ENCODE measurements at regions not wholly inside any gene's neighbourhood (a gene's known extent, or its start where the extent isn't known, plus 50 kb on each side); places are given as distances from the start of the nearest gene placed in this dataset.
A peak's percentile ranks its signal among the peaks of the same experiment; 100 is the strongest.

DNA sequence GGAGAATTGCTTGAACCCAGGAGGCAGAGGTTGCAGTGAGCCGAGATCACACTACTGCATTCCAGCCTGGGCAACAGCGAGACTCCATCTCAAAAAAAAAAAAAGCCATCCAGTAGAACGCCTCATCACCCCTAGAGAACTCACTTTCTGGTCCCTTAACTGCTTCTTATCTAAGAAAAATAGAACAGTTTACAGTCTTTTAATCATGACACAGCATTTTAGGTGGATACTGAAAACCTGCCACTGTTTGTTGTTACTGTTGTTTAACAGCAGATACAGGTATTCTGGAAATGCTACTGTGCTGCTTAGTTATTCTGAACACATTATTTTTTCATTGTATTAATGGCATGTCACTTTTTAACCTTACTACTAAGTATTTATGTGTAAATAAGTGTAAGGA, 624.3 kb upstream of the GHITM start:
- no peak overlapping the region for H4K91ac ChIP-seq (replicated peaks; ENCODE audit: insufficient read length, low read length)
- no peak overlapping the region for H3K9ac ChIP-seq (replicated peaks in 1 of 4; ENCODE audit: extremely low read depth in 1 of 4, low read depth in 3 of 4, low read length in 3 of 4)
- no peak overlapping the region for H4K5ac ChIP-seq (ENCODE audit: insufficient read length, low read depth, low read length)
- H2BK15ac ChIP-seq (ENCODE audit: low read length), result no peak overlapping the region
- H4K8ac ChIP-seq (ENCODE audit: extremely low read depth, insufficient read depth, low read length), result no peak overlapping the region
- no peak overlapping the region for H3K18ac ChIP-seq (ENCODE audit: extremely low read depth, low read length)
- H2BK5ac ChIP-seq (ENCODE audit: low read depth, low read length), result no peak overlapping the region
- H4K20me1 ChIP-seq (replicated peaks in 1 of 2; ENCODE audit: control insufficient read depth in 1 of 2, insufficient read depth in 2 of 2, low read length in 2 of 2), result no peaks in the 10 kb centered on the region
- H3K4me3 ChIP-seq (ENCODE audit: extremely low read depth in 1 of 4, insufficient read depth in 2 of 4, low read depth in 3 of 4, low read length in 4 of 4), result no peak overlapping the region
- 0 out of 2 replicates have a peak, but pooled peaks have one; percentile 4 for TF ChIP-seq BACH1 (IDR thresholded peaks at IDR 0.05; ENCODE audit: low read length)
- no peak for TF ChIP-seq RXRA (IDR thresholded peaks at IDR 0.05; ENCODE audit: insufficient read depth, low read depth, low read length)
- ChIA-PET POLR2A (ENCODE audit: partially characterized antibody) (no interaction called here), CTCF (ENCODE audit: partially characterized antibody) (no interaction called here)
- no peaks in the 10 kb centered on the region for H3K4me1 ChIP-seq (replicated peaks in 1 of 4; ENCODE audit: control insufficient read depth in 3 of 4, insufficient read depth in 4 of 4, low read length in 3 of 4)
- DNase-seq (ENCODE audit: low read depth in 1 of 2, low spot score in 2 of 2) (no peak), FAIRE-seq (no peak)
- WGBS, 2 experiments (ENCODE audit: extremely low coverage in 1 of 2, insufficient coverage in 1 of 2, insufficient read length in 1 of 2, insufficient replicate concordance in 2 of 2, low coverage in 1 of 2, low lambda C conversion rate in 2 of 2, missing lambda C conversion rate in 1 of 2), result 98% methylated on average over 3 of the region's 3 CpGs; no CpG with 5 or more reads in 1 of the 2 experiments
- no peak overlapping the region for H3K4me2 ChIP-seq (ENCODE audit: insufficient read depth in 1 of 2, low read depth in 2 of 2, low read length in 2 of 2)
- H3K27ac ChIP-seq (ENCODE audit: low read depth, low read length), result no peak overlapping the region
- H2AFZ ChIP-seq (ENCODE audit: low read length), result no peak overlapping the region
- H3K36me3 ChIP-seq (ENCODE audit: control insufficient read depth in 2 of 4, insufficient read depth in 4 of 4, low read length in 3 of 4), result no peaks in the 10 kb centered on the region
- no peak overlapping the region for H2BK20ac ChIP-seq (ENCODE audit: low read length)
- H3K9me3 ChIP-seq (ENCODE audit: insufficient read depth in 2 of 2, low read depth in 1 of 2, low read length in 1 of 2), result no peaks in the 10 kb centered on the region
- H2BK120ac ChIP-seq (replicated peaks; ENCODE audit: low read depth, low read length), result no peak overlapping the region
- no peak overlapping the region for H3K23ac ChIP-seq (ENCODE audit: insufficient read length)
- H2BK12ac ChIP-seq (ENCODE audit: low read depth, low read length), result no peak overlapping the region
- H3K79me1 ChIP-seq (ENCODE audit: low read depth, low read length), result no peaks in the 10 kb centered on the region
- H3K4ac ChIP-seq (replicated peaks; ENCODE audit: insufficient read length, low read depth, low read length), result no peak overlapping the region
- H3K14ac ChIP-seq (ENCODE audit: insufficient read length), result no peak overlapping the region
- no peaks in the 10 kb centered on the region for H3K27me3 ChIP-seq (replicated peaks in 1 of 4; ENCODE audit: control insufficient read depth in 3 of 4, extremely low read depth in 1 of 4, insufficient read depth in 3 of 4, low read length in 3 of 4)
- H3K23me2 ChIP-seq (ENCODE audit: low read depth, low read length), result no peaks in the 10 kb centered on the region
- no peak overlapping the region for H2AK5ac ChIP-seq (ENCODE audit: low read depth, low read length)
- no peaks in the 10 kb centered on the region for H3K79me2 ChIP-seq (ENCODE audit: control insufficient read depth in 1 of 2, insufficient read depth in 2 of 2, low read length in 2 of 2)
- H3K56ac ChIP-seq (replicated peaks; ENCODE audit: insufficient read length, low read depth, low read length), result no peak overlapping the region
